GM18909 (cell line): ENCODE measurements at regions not wholly inside any gene's neighbourhood (a gene's known extent, or its start where the extent isn't known, plus 50 kb on each side); places are given as distances from the start of the nearest gene placed in this dataset.
"Not testable (repeated sequence)": the region's sequence is repeated elsewhere in the genome, so short reads cannot be mapped to it uniquely, and the experiment has no call there.

ENCODE experiments used
- ATAC-seq: cut with Tn5 transposase; IDR thresholded peaks from one replicate; pipeline ENCODE4 v1.9.1; 2021; ENCODE audit warnings: mild to moderate bottlenecking; ENCODE audit not compliant: unreplicated experiment, poor library complexity

GRCh38 chr4:101730291-101731117 is 60.0 kb upstream of the BANK1 start:
- peak; percentile 95 for ATAC-seq

DNA sequence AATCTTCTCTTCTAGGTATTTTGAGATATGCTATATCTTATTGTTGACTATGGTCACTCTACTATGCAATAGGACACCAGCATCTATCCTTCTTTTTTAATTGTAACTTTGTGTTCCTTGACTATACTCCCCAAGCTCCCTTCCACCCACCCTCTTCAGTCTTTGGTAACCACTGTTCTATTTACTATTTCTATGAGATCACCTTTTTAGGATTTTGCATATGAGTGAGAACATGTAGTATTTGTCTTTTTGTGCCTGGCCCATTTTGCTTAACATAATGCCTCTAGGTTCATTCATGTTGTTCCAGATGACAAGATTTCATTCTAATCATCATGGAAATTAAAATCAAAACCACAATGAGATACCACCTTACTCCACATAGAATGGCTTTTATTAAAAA is 63.3 kb upstream of the BANK1 start:
- ATAC-seq: no peak

DNA sequence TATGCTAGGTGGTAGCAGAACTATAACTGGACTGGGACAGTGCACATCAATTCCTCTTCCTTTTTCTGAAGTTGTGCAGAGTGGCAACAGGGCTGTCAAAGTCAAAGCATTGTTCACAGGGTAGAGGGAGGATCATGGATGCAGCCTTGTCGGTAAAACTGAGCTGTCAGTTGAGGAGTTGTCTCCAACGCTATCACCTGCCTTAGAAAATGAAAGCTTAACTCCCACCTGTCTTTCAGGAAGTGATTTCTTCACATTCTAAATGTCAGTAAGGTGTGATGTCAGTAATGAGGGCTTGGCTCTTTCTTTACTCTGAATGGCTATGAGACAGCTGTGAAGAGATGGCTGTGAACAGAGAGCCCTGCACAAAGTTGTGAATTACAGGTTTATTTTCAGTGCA is 66.4 kb upstream of the BANK1 start:
- ATAC-seq: no peak

DNA sequence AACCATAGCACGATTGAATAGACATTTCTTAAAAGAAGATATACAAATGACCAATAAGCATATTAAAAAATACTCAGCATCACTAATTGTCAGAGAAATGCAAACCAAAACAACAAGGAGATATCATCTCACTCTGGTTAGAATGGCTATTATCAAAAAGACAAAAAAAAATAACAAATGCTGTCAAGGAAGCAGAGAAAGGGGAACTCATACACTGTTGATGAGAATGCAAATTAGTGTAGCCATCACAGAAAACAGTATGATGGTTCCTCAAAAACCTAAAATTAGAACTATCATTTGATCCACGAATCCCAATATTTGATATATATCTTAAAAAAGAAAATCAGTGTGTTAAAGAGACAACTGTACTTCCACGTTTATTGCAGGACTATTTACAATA is 71.7 kb upstream of the BANK1 start:
- ATAC-seq: no peak

DNA sequence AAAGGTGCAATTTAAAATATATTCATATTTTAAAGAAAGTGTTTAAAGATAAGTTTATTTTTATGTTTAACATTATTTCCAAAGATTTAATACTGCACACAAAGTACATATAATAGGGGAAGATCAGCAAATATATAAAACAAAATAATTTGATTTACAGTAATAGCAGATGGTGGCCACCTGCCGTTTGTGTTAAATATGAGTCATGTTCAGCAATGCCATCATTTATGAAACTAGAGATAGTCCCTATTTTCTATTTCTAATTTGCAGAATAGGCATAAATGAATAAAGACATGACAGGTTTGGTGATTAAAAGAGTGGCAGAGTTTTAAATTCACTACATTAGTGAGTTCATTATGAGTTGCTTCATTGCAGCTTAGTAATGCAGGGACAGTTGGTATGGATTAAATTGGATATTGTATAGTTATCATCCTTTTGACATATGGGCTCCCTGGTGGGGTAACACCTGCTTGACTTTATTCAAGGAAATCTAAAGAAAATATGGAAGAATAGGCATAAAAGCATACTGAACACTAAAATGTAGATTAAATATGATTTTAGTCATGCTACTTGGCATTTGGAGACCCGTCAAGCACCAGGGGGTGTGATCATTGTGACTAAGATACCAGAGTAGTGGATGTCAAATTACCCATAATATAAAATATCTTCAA is 78.8 kb upstream of the BANK1 start:
- no peak for ATAC-seq

DNA sequence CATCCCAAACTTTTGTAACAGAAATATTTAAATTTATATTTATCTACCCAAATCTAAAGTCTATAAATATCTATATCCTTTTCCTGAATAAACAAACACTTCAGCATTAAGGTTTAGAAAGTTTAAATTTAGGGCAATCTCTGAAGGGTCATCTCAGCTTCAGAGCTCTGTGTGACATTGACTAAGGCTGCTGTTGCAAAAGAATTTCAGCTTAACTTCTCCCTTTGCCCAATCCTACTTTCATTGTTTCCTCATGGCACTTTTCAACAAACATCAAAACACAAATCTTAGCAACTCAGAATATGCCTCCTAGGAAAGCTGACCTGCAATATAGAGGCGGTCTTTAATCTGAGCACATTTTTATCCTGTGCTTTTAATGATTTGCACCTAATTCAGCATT is 79.7 kb upstream of the BANK1 start:
- no peak for ATAC-seq

DNA sequence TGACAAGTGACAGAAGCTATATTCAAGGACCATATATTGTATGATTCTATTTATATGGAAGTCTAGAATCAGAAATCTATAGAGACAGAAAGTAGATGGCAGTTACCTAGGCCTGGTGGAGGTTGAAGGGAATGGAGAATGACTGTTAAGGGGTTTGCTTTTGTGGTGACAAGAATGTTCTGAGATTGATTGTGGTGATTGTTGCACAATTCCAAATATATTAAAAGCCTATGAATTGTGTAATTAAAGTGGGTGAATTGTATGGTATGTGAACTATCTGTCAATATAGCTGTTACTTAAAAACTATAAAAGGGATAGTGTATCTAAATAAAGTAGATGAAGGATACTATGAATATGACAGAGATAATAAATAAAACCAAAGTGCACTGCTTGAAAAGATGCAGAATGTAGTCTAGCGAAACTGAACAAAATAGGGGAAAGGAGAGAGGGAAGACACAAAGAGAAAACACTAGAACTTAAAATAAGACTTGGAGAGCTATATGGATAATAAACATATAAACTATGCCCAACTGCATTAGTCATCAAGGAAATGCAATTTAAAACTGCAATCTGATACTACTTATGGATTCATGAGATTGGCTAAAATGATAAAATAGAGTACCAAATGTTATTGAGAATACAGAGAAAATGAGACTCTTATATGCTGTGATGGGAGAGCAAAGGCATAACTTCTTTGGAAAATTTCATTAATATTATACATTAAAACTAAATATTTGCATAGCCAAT is 82.1 kb upstream of the BANK1 start:
- ATAC-seq: no peak

- ATAC-seq: no peak
These were observed 82.9 kb upstream of the BANK1 start for GRCh38 chr4:101707596-101707995.

- no peak for ATAC-seq
These were observed 83.9 kb upstream of the BANK1 start for GRCh38 chr4:101706535-101707057.

- no peak for ATAC-seq
These were observed 89.0 kb upstream of the BANK1 start for GRCh38 chr4:101701551-101701950.

DNA sequence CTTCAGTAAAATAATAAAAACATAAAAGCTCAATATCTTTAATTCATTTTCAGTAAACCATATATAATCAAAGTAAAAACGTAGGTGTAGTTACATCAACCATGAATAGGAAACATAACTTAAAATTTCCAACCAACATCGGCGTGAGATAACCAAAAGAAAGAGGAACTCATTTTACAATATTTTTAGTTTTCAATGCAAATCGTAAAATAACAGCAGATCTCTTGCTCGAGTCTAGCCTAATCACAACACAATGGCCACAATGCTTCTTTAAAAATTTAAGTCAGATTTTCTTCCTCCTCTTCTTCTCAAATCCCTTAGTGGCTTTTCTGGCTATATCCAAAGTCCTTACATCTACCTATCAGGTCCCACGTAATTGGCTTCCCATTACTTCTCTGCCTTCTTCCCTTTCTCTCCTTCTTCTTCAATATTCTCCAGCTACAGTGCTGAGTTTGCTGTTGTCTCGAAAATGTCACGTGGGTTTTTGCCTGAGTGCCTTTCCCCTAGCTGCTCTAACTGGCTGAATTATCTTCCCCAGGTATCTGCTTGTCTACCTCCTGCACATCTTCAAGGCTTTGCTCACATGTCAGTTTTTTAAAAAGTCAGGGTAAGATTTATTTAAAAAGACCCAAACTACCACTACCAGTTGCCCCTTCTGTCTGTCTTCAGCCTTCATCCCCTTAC is 90.9 kb upstream of the BANK1 start:
- no peak for ATAC-seq

- ATAC-seq: no peak
These were observed 93.3 kb upstream of the BANK1 start for GRCh38 chr4:101697266-101697665.

GRCh38 chr4:101696276-101697010 is 94.1 kb upstream of the BANK1 start:
- ATAC-seq: no peak

GRCh38 chr4:101695176-101695575 is 95.4 kb upstream of the BANK1 start:
- no peak for ATAC-seq

- ATAC-seq: not testable (repeated sequence)
These were observed 96.1 kb upstream of the BANK1 start for GRCh38 chr4:101694403-101694802.

GRCh38 chr4:101693842-101694398 is 96.6 kb upstream of the BANK1 start:
- peak; percentile 73 for ATAC-seq

DNA sequence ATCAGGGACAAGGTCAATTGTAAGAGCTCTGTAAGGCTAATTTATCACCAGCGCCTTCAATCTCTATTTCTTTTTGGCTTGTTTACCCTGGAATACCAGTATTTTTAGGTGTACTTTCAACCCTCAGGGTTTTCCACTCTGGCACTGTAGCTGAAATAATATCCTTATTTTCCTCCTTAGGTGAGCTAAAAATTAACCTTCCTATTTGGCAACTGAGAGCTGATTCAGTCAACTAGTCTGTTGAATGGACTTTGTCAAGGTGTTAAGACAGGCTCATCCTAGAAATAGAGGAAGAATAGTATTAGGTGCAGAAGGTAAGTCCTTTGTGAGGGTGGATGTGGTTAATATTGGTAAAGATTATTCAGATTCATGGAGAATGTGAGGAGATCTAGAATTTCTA is 101.3 kb upstream of the BANK1 start:
- ATAC-seq: no peak

DNA sequence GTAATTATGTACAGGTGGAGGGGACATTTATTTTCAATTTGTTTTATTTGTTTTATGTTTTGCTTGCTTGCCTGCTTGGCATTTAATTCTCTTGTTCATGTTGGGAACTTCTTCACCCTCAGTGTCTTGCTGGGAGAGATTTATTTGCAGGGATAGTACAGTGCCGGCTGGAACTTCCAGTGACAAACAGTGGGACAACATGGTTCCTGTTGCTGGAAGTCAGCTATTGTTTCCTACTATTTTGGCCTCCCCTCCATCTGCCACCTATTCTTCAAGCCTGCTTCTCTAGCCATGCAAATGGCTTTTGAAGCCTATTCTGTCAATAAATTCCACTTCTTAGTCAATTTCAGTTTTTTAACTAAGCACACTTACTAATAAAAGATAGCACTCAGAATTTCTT is 105.4 kb upstream of the BANK1 start:
- ATAC-seq: no peak

GRCh38 chr4:101682946-101683345 is 107.6 kb upstream of the BANK1 start:
- ATAC-seq: no peak
